ENCODE measurements at regions not wholly inside any gene's neighbourhood (a gene's known extent, or its start where the extent isn't known, plus 50 kb on each side); places are given as distances from the start of the nearest gene placed in this dataset.

GRCh38 chr11:25536289-25536688, 795.6 kb upstream of the ANO3 start:
- no peak for TF ChIP-seq CTCF (IDR thresholded peaks at IDR 0.05; ENCODE audit: low read depth, low read length)
- no peak overlapping the region for H3K4me3 ChIP-seq (ENCODE audit: low read depth, low read length)

GRCh38 chr11:25537393-25537792, 794.5 kb upstream of the ANO3 start:
- TF ChIP-seq CTCF (IDR thresholded peaks at IDR 0.05; ENCODE audit: low read depth, low read length) = no peak
- H3K4me3 ChIP-seq (ENCODE audit: low read depth, low read length) = no peak overlapping the region

DNA sequence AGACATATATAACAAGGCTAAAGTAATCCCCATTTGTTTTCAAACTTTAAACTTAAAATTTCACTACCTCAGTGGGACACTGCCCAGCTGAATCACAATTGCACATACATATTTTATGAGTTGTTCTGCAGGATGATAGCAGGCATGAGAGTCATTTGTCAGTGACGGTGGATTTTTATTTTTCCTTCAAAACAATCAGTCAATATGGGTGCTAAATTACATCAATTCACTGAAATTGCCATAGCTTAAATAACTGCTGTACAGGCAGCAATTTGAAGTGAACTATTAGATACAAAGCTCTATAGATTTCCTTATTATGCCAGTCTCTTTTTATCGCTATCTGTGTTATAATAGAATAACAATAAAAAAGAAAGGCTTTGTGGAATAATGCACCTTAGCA, 784.6 kb upstream of the ANO3 start:
- TF ChIP-seq CTCF (IDR thresholded peaks at IDR 0.05; ENCODE audit: low read depth, low read length) = no peak
- H3K4me3 ChIP-seq (ENCODE audit: low read depth, low read length) = no peak overlapping the region

DNA sequence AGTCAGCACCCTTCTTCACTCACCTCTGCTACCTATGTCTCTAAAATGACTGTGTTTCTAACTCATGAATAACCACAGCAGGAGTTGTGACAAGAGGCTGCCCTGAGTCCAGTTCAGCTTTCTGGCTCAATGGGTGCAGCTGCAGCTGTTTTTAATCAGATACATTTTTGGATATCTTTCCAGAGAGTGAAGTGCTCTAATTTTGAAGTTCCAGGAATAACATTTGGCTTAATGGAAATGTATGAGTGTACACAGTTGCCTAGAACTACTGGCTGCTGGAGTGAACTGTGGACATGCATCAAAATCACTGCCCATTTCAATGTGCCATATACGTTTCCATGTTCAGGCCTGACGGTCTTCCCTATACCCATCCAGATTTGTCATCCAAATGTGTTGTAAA, 769.5 kb upstream of the ANO3 start:
- H3K4me3 ChIP-seq (ENCODE audit: low read depth, low read length) = no peak overlapping the region
- no peak for TF ChIP-seq CTCF (IDR thresholded peaks at IDR 0.05; ENCODE audit: low read depth, low read length)

- no peak for TF ChIP-seq CTCF (IDR thresholded peaks at IDR 0.05; ENCODE audit: low read depth, low read length)
Observed at GRCh38 chr11:25565846-25566245, 766.1 kb upstream of the ANO3 start.

DNA sequence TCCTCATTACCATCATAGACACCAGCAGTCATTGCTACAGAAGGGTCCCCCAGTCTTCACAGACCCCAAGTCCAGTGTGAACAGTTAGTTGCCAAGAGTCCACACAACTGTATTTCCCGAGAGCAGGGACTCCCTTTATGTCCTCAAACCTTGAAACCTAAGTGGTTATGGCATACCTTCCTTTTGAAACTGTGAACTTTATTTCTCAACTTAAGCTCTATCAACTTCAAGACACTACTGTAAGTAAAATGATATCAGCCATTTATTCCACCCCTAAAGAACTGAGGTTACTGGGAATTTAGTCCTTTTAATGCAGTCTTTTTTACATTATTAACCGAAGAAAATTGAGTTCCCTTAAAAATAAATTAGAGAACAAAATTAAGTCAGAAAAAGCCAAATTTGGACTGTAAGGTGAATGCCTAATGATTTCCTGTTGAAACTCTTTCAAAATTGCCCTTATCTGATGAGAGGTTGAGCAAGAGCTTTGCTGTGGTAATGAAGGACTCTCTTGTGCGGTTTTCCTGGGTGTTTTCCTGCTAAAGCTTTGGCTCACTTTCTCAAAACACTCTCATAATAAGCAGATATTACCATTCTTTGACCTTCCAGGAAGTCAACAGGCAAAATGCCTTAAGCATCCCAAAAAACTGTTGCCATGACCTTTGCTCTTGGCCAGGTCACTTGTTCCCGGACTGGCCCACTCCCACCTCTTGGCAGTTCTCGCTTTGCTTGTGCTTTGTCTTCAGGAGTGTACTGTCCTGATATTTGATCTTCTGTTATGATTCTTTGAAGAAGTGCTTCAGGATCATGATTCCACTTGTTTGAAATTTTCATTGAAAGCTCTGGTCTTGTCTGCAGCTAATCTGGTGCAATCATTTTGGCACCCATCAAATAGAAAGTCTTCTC, 765.4 kb upstream of the ANO3 start:
- H3K4me3 ChIP-seq (ENCODE audit: low read depth, low read length) = no peak overlapping the region

More at GRCh38 chr11:25565846-25566245, 766.1 kb upstream of the ANO3 start:
- no peak overlapping the region for H3K4me3 ChIP-seq (ENCODE audit: low read depth, low read length)

More for the DNA sequence above, 765.4 kb upstream of the ANO3 start:
- TF ChIP-seq CTCF (IDR thresholded peaks at IDR 0.05; ENCODE audit: low read depth, low read length) = no peak
